GM12891 (cell line): ENCODE measurements at regions not wholly inside any gene's neighbourhood (a gene's known extent, or its start where the extent isn't known, plus 50 kb on each side); places are given as distances from the start of the nearest gene placed in this dataset.

Experiments used
- POLR2A ChIP-seq: IDR thresholded peaks from 2 replicates; pipeline ENCODE4 v1.6.1; 2011; ENCODE audit warnings: low read depth, low read length, control low read depth
- POLR2AphosphoS5 ChIP-seq: IDR thresholded peaks from 2 replicates; pipeline ENCODE4 v1.6.1; 2011; ENCODE audit warnings: low read depth, low read length, control low read depth
- TAF1 ChIP-seq: IDR thresholded peaks from 2 replicates; pipeline ENCODE4 v1.6.1; 2011; ENCODE audit warnings: low read depth, low read length, control low read depth

DNA sequence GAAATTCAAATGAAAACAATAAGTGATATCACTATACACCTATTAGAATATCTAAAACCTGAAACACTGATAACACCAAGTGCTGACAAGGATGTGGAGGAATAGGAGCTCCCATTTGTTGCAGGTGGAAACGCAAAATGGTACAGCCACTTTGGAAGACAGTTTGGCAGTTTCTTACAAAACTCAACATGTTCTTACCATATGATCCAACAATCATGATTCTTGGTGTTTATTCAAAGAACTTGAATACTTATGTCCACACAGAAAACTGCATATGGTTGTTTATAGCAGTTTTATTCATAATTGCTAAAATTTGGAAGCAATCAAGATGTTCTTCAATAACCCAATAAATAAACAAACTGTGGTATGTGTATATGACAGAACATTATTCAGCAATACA lies 107.9 kb downstream of the FHDC1 start:
- no peak for TF ChIP-seq TAF1
- TF ChIP-seq POLR2AphosphoS5, result no peak
- no peak for TF ChIP-seq POLR2A
